Superior temporal gyrus (tissue), 1 donor: ENCODE measurements at regions not wholly inside any gene's neighbourhood (a gene's known extent, or its start where the extent isn't known, plus 50 kb on each side); places are given as distances from the start of the nearest gene placed in this dataset.

ENCODE experiments used
- DNase-seq: peaks from one replicate; pipeline ENCODE4 v3.0.0-alpha.2; 2016; ENCODE audit errors: extremely low spot score

DNA sequence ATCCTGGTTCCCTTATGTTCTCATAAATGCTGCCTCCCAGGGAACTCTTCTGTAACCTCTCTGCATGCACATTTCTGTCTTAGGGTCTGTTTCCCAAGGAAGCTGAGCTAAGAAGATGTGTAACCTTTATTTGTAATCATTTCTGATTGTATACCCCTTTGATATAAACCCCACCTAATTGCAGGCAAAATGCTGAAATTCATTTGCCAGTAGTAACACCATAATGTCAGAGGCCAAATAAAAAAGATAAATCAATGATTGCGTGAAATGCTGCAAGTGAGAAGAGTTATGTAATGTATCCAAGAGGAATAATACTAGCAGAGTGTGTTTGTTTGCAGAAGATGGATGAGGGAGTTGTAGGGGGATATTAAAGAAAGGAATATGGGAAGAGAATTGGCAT lies 822.6 kb upstream of the GRAMD2B start:
- DNase-seq: no peak

DNA sequence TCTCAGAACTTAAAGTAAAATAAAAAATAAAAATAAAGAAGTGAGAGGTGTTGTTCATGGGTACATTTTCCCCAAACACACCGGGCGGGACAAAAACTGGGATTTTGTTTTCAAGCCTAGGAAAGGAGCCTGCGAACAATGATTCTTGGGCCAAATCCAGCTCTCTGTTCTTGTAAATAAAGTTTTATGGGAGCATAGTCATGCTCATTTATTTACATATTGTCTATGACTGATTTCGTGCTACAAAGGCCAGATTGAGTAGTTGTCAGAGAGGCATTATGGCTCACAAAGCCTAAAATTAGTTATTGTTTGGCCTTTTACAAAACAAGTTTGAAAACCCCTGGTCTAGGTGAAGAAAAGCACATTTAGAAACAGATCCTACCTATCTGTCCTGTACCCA lies 821.0 kb upstream of the GRAMD2B start:
- no peak for DNase-seq

DNA sequence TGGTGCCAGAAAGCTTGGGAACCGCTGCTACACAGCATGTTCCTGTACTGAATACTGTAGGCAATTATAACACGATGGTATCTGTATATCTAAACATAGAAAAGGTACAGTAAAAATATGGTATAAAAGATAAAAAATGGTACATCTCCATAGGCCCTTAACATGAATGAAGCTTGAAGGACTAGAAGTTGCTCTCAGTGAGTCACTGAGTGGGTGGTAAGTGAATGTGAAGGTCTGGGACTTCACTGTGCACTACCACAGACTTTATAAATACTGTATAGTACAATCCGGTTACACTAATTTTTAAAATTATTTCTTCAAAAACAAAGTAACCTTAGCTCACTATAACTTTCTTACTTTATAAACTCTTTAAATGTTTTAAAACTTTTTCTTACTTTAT lies 819.9 kb upstream of the GRAMD2B start:
- no peak for DNase-seq

DNA sequence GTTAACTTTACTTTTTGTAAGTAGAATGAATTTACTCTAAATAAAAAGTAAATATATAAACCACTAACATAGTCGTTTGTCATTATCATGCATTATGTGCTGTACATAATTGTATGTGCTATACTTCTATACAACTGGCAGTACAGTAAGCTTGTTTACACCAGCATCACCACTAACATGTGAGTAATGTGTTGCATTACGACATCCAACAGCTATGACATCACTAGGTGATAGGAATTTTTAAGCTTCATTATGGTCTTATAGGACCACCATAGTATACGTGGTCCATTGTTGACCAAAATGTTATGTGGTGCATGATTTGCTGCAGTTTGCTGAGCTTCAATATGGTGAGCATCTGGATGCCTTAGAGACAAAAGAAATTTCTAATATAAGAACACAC lies 819.1 kb upstream of the GRAMD2B start:
- DNase-seq: no peak

DNA sequence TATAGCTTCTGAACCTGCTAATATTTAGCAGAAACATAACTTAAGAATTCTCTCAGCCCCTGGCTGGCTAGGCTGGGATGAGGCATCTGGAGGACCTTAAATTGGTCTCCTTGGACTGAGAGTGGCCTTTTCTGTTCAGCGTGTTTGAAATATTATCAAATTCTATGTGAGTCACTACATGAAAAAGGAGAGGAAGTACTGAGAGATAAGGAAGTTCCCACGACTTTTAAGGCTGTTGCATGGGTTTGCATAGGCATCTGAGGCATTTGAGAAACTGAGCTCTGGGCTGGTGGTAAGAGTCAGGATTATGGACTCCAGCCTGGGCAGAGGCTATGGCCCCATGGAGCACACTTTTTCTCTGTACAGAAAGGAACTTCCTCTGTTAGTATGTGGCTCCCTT lies 816.2 kb upstream of the GRAMD2B start:
- no peak for DNase-seq

DNA sequence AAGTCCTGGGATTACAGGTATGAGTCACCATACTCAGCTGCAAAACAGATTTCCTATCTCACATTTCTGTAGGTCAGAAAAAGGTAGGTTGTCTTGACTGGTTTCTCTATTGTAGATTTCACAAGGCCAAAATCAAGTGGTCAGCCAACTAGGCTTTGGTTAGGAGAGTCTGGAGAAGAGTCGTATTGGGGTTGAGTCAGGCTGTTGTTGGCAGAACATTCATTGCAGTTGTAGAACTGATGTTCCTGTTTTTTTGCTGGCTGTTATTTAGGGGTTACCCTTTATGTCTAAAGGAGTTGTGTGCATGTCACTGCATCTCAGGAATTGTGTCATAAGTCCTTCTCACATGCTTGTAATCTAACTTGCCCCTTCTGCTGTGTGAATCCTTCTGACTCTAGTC lies 814.2 kb upstream of the GRAMD2B start:
- no peak for DNase-seq

DNA sequence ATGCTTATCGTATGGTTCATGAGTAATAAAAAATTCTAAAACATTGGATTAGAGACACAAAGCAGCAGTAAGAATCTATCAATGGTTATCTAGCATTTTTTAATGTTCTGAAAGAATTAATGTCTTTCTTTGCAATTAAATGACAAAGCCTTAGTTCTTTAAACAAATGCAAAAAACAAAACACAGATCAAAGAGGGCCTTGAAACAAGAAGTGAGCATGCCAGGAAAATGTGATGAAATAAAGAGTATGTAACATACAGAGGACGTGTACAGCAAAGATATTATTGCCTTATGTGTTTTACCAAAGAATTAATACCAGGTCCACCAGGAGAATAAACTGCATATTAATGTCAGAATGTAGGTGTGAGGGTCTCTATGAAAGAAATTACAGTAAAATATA lies 812.3 kb upstream of the GRAMD2B start:
- no peak for DNase-seq

DNA sequence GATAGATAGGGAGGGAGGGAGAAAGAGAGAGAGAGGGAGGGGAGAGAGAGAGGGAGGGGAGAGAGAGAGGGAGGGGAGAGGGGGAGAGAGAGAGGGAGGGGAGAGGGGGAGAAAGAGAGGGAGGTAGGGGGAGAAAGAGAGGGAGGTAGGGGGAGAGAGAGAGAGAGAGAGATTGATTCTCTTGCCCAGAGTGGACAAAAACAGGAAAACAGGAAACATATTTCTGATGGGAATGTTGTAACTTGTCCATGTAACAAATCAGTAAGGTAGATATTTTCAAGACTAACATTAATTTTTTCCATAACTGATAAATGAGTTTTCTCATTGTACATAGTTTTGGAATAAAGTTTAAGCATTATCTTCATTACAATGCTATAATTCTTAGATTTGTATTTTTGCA lies 811.7 kb upstream of the GRAMD2B start:
- DNase-seq: no peak

DNA sequence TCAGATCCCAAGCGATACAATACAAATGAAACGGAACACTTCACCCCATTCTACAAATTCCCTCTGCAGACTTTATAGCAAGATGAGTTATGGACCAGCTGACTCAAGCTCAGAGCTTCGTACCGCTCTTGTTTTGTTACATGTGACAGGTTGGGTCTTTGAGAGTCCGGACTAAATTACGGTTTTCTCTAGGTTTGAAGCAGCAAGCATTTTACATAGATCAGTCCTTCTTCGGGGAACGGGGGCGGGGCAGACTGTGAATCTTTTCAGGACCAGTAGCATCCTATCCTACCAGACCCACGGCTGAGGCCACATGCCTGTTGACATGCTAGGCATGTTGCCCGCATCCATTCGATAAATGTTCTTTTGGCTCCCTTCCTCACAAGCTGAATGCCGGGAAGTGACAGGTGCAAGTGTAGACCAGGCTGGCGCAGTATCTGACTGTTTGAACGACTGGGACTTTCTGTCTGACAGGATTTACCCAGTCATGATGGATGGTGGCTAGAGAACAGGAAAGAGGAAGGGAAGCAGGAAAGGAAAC lies 811.0 kb upstream of the GRAMD2B start:
- DNase-seq: peak; percentile 49

DNA sequence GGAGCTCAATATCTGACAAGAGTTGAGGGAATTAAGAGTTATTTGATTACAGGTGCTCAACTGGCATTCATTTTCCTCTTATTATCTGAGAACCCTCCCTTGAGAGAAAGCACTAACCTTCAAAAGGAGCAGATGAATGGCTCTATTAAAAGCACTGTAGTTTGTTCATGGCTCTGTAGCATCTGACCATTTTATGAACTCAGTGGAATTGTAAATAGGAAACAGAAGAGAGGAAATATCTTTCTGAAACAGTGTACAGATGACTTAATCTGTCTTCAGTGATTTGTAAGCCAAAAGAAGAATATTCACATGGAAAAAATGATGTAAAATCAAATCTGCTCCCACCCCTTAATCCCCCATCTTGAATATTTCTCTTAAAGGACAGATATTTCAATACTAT lies 810.4 kb upstream of the GRAMD2B start:
- DNase-seq: peak; percentile 44

DNA sequence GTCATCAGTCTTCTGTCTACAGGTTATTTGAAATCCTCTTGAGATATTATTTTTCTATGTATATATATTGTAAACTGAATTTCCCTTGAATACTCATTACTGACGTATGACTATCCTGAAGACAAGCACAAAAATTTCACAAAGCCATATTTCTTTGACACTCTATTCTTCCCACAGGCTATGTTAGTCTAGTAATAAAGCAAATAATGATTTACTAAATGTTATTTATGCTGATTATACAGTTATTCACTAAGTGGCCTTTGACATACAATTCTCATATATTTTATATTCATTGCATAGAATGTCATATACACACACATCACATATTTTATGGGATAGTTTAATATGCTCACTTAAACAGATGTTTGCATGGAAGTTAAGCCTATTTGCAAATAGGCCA lies 793.0 kb upstream of the GRAMD2B start:
- DNase-seq: no peak

DNA sequence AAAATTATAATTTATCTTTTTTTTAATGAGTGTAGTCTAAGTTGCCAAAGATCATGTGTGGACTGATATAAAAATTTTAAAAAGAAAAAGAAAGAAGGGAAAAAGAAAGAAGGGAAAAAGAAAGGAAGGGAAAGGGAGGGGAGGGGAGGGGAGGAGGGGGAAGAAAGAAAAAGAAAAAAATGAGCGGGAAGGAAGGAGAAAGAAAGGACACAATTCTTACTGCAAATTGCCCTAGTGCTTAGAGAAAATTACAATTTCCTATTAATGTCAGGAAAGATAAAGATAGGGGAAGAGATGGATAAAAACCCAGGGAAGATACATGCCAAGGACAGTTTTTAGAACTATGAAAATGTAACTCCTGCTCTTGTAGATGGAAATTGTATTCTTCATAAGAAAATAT lies 789.7 kb upstream of the GRAMD2B start:
- no peak for DNase-seq

DNA sequence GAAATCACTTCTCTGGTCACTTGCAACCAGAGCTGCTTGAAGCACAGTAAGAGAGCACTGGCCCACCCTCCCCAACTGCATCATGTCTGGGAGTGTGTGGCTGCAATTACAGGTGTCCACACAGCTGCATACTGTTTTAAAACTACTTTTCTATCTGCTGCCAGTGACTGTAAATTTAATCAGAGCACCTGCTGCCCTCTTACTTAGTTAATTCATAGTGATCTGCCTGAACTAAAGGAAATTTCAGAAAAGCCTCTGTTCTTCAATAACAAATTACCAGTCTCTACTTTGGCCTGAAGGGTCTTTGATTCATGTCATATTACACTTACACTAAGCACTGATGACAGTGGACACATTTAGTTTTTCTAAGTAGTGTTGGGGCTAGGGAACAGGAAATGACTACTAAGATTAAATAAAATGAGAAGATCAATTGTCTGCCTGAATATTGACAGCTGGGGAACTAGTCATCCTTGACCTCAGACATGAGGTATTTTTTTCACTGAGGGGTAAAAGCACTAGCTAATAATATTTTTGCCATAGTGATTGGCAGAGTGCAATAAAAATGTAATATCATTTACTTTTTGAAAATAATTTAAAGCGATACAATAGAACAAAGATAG lies 788.9 kb upstream of the GRAMD2B start:
- DNase-seq: no peak

DNA sequence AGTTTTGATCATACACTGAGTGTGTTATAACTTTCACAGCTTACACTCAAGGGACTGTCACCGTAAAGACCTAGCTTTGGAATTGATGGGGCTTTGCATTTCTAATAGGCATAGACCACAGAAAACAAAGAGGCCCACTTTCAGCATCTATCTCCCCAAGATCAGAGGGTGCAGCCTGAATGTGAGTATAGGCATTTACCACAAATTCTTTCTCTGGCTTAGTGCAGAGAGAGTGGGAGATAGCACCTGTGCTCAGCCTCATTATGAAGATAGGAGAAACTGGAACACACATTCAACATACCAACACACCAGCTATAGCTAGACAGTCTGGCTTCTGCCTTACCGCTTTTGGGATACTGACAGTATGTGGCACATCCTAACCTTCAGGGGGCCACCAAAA lies 783.4 kb upstream of the GRAMD2B start:
- DNase-seq: no peak

DNA sequence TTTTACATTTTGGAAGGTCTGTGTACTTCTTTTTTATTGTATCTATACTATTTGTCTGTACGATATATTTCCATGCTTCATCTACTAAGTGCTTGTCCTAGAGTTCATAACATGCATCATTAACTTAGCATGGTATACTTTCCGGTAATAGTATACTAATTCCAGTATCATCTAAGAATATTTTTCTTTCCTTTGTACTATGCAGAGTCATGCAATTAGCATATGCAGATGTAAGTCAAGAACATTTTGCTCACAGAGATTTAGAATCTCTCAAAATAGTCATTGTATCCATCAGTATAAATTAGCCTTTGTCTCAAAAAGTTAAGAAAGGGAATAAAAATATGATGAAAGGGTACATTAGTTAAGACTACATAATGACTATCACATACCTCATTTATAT lies 770.4 kb upstream of the GRAMD2B start:
- DNase-seq: no peak

DNA sequence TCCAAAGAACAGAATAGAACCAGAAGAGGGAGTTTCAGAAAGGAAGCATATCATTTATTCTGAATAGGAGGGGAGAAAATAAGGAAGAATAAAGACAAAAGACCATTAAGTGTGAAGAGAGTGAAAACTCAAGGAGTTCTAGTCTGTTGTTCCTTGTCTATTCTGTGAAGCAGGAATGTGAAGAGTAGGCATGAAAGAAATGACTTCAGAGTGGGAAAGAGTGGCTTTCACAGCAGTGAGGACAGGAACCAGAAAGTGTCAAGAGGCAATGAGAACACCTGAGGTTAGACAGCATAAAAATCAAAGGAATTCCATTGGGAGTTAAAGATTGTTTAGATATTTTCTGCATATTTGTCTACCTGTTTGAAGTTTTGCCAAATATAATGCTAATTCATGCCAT lies 768.8 kb upstream of the GRAMD2B start:
- DNase-seq: peak; percentile 35

DNA sequence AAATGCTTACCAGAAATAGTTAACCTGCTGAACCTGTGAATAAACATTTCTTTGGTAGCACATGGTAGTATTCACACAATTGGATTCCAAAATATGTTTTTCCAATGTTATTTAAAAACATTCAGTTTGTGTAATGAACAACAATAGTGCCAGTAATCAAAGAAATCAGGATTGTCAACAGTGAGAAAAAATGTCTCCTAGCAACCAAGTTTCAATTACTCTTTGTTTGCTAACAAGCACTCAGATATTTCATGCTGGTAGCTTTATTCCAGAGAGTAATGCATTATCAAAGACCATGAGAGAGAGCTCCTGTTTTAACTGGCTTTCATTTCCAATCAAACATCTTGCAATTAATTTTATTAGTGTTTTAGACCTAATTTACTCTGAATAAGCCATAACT lies 768.1 kb upstream of the GRAMD2B start:
- peak; percentile 85 for DNase-seq

DNA sequence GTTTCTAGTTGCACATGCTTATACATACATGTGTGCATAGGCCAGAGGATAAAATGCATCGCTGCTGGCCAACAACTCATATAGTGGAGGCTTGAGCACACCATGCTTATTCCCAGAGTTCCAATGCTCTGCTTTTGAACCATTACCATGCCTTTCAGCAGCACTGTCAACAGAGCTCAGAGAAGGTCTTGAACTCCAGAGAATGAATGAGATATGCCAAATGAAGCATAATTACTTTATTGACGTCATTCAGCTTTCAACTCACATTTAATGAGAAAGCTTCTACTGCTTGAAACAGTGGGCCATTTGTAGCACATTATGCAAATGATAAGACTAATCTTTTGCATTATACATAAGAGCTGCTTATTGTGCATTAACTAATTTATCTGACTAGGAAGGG lies 765.3 kb upstream of the GRAMD2B start:
- DNase-seq: peak; percentile 33

DNA sequence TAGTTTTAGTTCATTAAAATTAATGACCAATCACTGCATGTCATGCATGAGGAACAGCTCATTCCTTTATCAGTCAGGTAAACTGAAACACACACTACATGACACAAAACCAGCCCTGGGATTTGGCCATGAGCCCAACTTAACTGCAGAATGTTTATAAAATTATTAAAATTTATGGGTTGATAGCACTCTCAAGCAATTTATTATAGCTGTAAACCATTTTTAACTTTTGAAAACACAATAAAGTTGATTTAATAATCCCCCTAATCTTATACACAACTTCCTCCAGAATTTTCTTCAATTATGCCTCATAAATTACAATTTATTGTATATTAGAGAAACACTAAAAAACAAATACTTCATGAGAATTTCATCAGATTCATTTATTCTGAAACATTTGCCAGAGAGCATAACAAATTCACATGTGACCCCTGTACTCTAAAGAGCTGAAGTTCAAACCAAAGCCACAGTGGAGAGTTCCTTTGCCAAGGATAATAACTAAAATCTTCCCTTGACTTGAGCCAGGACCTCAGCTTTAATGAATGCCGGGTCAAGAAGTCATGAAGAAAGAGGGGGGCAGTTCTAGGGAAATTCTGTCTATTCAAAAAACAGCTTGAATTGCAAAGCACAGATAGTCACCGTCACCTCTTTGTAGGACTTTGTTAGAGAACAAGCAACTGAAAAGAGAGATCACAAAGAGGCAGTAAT lies 763.7 kb upstream of the GRAMD2B start:
- no peak for DNase-seq

DNA sequence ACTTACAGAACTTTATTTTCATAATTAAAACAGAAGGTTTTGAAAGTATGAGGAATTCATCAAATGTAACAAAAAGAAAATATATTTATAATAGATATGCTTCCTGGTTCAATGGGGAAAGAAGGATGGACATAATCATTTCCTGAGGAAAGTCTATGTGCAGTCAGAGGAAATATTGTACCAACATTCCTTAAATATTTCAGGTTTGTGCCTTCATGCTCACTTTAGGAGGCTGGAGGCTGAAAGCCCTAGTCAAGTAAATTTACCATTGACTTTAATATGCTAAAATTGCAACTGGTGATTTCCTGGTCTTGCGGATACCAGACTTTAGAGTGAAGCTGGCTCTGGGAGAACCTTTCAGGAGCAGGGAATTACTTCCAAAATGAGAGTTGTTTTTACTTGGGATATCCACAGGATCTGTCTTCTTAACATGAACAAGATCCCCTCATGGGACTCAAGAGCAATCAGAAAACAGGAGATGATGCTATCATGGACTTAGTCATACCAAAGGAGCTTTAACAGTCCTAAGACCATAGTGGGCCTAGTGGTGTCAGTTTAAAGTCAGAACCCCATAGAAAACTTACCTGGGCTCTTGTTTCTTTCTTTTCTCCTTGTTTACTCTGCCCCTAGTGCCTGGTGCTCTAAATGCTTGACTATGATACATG lies 762.8 kb upstream of the GRAMD2B start:
- DNase-seq: no peak

DNA sequence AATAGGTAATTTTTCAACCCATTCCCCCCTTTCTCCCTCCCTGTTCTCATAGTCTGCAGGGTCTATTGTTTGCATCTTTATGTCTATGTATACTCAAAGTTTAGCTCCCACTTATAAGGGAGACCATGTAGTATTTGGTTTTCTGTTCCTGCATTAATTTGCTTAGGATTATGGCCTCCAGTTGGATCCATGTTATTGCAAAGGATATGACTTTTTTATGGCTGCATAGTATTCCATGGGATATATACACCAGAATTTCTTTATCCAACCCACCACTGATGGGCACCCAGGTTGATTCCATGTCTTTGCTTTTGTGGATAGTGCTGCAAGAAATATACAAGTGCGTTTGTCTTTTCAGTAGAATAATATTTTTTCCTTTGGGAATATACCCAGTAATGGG lies 761.6 kb upstream of the GRAMD2B start:
- DNase-seq: no peak

DNA sequence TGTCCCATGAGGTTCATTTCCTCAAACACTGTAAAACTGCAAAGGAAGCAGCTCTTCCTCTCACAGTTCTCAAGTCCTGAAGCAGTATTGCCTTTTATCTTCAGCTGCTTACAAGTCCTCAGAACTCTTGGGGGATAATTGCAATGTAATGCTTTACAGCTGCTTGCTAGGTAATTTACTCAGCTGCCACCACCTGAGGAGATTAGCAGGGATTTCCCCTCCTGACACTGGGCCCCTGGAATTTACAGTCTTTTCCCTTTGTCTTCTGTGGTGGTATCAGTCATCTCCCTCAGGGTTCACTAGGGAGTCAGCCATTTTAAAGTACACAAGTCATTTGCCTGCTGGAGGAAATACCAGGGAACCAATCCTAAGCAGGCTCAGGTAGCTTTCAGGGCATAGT lies 754.3 kb upstream of the GRAMD2B start:
- DNase-seq: no peak

DNA sequence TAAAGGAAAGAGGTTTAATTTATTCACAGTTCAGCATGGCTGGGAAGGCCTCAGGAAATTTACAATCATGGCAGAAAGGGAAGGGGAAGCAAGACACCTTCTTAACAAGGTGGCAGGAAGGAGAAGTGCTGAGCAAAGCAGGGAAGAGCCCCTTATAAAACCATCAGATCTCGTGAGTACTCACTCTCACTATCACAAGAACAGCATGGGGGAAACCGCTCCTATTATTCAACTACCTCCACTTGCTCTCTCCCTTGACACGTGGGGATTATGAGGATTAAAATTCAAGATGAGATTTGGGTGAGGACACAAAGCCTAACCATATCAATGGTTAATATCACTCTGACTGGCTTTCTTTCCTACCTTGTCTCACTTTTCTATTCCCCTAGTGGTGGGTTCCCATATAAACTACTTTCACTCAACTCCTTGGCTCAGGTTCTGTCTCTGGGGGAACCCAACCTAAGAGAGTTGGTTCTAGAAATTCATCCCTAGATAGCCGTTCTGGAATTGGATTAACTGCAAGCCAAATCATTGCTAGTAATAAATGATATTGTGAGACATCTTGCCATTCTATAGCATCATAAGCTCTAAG lies 749.8 kb upstream of the GRAMD2B start:
- no peak for DNase-seq
